ENCODE measurements at regions not wholly inside any gene's neighbourhood (a gene's known extent, or its start where the extent isn't known, plus 50 kb on each side); places are given as distances from the start of the nearest gene placed in this dataset.

- Histone ChIP-seq H3K36me3 (no peaks in the 10 kb centered on the region), H3K9me3 (no peaks in the 10 kb centered on the region), H3K4me1 (no peaks in the 10 kb centered on the region), H3K27me3 (no peaks in the 10 kb centered on the region), H3K4me3 (no peak overlapping the region), H3K27ac (no peak overlapping the region)
- ATAC-seq: no peak
- DNase-seq: no peak
- 93% methylated on average over 5 of the region's 6 CpGs for WGBS (ENCODE audit: insufficient coverage, low coverage, low lambda C conversion rate, missing lambda C conversion rate)
- intact Hi-C loops (cut with DNase I): no loop called here
- TF ChIP-seq POLR2A (IDR thresholded peaks at IDR 0.05) (no peak), CTCF (IDR thresholded peaks at IDR 0.05) (no peak)
These were observed 270.9 kb downstream of the SPRY1 start for GRCh38 chr4:123667496-123667895.

DNA sequence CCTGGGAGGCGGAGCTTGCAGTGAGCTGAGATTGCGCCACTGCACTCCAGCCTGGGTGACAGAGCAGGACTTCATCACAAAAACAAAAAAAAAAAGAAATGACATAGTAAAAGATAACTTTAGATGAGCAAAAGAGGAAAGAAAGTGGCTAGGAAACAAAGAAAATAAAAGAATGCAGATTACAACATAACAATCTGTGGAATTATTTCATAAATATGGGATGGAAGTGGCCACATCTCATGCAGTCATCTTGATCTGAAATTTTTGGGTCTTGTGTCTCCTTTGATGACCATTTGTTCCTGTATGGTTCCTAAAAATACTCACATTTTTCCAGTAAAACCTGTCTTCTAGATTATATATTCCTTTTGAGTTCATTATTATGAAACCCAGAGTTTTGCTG lies 271.4 kb downstream of the SPRY1 start:
- intact Hi-C loops (cut with DNase I): no loop called here
- H3K36me3 ChIP-seq: no peaks in the 10 kb centered on the region
- no peak overlapping the region for H3K27ac ChIP-seq
- TF ChIP-seq POLR2A (IDR thresholded peaks at IDR 0.05) (no peak), CTCF (IDR thresholded peaks at IDR 0.05) (no peak)
- 89% methylated on average over 2 of the region's 2 CpGs for WGBS (ENCODE audit: insufficient coverage, low coverage, low lambda C conversion rate, missing lambda C conversion rate)
- no peaks in the 10 kb centered on the region for H3K4me1 ChIP-seq
- DNase-seq (no peak), ATAC-seq (no peak)
- H3K27me3 ChIP-seq: no peaks in the 10 kb centered on the region
- no peaks in the 10 kb centered on the region for H3K9me3 ChIP-seq
- no peak overlapping the region for H3K4me3 ChIP-seq

GRCh38 chr4:123671636-123672404 lies 275.2 kb downstream of the SPRY1 start:
- no peak for ATAC-seq
- no peaks in the 10 kb centered on the region for H3K9me3 ChIP-seq
- H3K36me3 ChIP-seq: no peaks in the 10 kb centered on the region
- WGBS (ENCODE audit: insufficient coverage, low coverage, low lambda C conversion rate, missing lambda C conversion rate): 71% methylated on average over 4 of the region's 4 CpGs
- H3K4me3 ChIP-seq: no peak overlapping the region
- no peak overlapping the region for H3K27ac ChIP-seq
- no peaks in the 10 kb centered on the region for H3K27me3 ChIP-seq
- H3K4me1 ChIP-seq: no peaks in the 10 kb centered on the region
- DNase-seq: no peak
- intact Hi-C loops (cut with DNase I): no loop called here
- TF ChIP-seq POLR2A (IDR thresholded peaks at IDR 0.05) (no peak), CTCF (IDR thresholded peaks at IDR 0.05) (no peak)

GRCh38 chr4:123672987-123673386 lies 276.4 kb downstream of the SPRY1 start:
- WGBS (ENCODE audit: insufficient coverage, low coverage, low lambda C conversion rate, missing lambda C conversion rate): 60% methylated on average over 3 of the region's 3 CpGs
- intact Hi-C loops (cut with DNase I): no loop called here
- TF ChIP-seq POLR2A (IDR thresholded peaks at IDR 0.05): no peak
- TF ChIP-seq CTCF (IDR thresholded peaks at IDR 0.05): no peak
- Histone ChIP-seq H3K4me3 (no peak overlapping the region), H3K27me3 (no peaks in the 10 kb centered on the region), H3K36me3 (no peaks in the 10 kb centered on the region), H3K9me3 (no peaks in the 10 kb centered on the region), H3K27ac (no peak overlapping the region), H3K4me1 (no peaks in the 10 kb centered on the region)
- no peak for ATAC-seq
- DNase-seq: no peak
